ENCODE measurements at regions not wholly inside any gene's neighbourhood (a gene's known extent, or its start where the extent isn't known, plus 50 kb on each side); places are given as distances from the start of the nearest gene placed in this dataset.

- no peak for DNase-seq (ENCODE audit: low read depth)
Observed at GRCh38 chr3:87175732-87176131, 51.4 kb upstream of the CHMP2B start.

DNA sequence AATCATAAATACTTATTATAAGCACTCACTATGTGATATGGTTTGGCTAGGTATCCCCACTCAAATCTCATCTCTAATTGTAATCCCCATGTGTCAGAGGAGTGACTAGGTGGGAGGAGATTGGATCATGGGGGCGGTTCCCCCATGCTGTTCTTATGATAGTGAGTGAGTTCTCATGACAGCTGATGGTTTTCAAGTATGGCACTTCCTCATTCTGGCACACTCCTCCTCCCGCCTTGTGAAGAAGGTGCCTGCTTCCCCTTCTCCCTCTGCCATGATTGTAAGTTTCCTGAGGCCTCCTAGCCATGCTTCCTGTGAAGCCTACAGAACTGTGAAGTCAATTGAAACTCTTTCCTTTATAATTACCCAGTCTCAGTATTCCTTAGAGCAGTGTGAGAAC, 53.3 kb upstream of the CHMP2B start:
- no peak for DNase-seq (ENCODE audit: low read depth)

GRCh38 chr3:87173071-87173470, 54.0 kb upstream of the CHMP2B start:
- DNase-seq (ENCODE audit: low read depth), result peak; percentile 63

GRCh38 chr3:87167628-87168456, 59.3 kb upstream of the CHMP2B start:
- peak; percentile 76 for DNase-seq (ENCODE audit: low read depth)

DNA sequence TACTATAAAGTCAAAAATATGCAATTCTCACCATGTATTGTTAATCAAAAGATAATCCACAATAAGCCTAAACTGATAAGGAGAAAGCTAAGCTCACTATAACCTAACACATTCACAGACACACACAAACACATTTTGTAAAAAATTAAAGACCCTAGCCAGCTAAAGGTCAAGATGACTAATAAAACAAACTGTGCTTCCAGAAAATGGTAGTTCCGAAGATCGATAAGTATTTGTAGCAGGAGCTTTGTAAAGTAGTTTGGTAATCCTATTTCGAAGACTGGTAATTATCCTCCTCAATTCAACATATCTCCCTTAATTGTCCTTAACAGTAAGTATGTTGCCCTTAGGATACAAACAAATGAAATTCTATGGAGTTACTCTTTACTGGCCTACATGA, 62.9 kb upstream of the CHMP2B start:
- no peak for DNase-seq (ENCODE audit: low read depth)

GRCh38 chr3:87161851-87162250, 65.3 kb upstream of the CHMP2B start:
- no peak for DNase-seq (ENCODE audit: low read depth)

DNA sequence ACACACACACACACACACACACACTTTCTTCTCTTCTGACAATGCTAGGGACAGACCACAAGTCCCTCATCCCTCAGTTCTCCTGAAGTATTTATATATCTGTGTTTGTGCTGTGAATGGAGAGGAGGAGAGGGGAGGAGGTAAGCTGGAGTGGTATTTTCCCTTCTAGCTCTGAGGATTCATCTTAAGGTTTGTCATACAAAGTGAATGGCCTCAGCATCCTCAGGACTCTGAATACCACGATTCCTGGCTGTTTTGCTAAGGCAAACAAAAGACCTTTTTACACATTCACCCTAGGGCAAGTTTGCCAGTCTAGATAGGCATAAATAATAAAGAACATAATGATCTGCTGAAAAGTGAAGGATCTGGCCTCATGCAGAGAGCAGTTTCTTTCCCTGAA, 65.7 kb upstream of the CHMP2B start:
- DNase-seq (ENCODE audit: low read depth), result no peak

DNA sequence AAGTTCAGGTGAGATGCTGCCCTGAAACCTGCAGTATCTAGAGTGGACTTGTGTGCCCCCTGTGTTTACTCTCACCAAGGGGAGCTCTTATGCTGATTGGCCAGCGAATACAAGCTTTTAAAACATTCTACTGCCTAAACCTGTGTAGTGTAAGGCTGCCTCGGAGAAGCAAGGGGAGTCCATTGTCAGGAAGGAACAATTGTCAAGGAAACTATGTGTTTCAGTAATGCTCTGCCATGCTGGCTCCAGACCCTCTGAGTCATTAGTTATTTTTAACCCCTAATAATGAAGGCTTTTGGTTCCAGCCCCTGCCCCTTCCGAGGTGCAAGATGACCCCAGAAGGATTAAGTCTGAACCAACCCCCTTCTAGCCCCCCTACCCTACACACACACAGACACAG, 66.1 kb upstream of the CHMP2B start:
- peak; percentile 24 for DNase-seq (ENCODE audit: low read depth)

- no peak for DNase-seq (ENCODE audit: low read depth)
Observed at GRCh38 chr3:87158823-87159222, 68.3 kb upstream of the CHMP2B start.

- DNase-seq (ENCODE audit: low read depth), result no peak
Observed at GRCh38 chr3:87148020-87148419, 79.1 kb upstream of the CHMP2B start.

- DNase-seq (ENCODE audit: low read depth), result no peak
Observed at GRCh38 chr3:87147562-87147961, 79.5 kb upstream of the CHMP2B start.

DNA sequence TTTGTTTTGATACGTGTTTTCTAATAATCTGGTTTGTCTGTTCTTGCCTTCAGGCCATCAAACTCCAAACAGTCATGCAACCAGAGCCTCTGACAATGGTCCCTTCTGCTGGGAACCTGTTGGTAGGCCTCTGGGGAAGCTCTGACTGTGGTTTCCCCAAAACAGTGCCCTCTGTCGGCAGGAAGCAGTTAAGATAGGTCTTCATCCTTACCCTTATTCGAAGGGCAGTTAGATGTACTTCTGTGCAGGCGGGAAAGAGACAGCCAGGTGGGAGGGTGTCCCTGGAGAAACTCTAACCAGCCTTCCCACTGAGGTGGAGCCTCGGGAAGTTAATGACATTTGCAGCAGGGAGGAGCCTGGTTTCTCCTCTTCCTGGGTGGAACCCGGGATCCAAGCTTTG, 81.6 kb upstream of the CHMP2B start:
- peak; percentile 18 for DNase-seq (ENCODE audit: low read depth)

- peak; percentile 25 for DNase-seq (ENCODE audit: low read depth)
Observed at GRCh38 chr3:87136066-87136596, 91.0 kb upstream of the CHMP2B start.

GRCh38 chr3:87135412-87135811, 91.7 kb upstream of the CHMP2B start:
- DNase-seq (ENCODE audit: low read depth), result no peak

GRCh38 chr3:87132801-87133200, 94.3 kb upstream of the CHMP2B start:
- no peak for DNase-seq (ENCODE audit: low read depth)

GRCh38 chr3:87128006-87128405, 99.1 kb upstream of the CHMP2B start:
- DNase-seq (ENCODE audit: low read depth), result no peak

DNA sequence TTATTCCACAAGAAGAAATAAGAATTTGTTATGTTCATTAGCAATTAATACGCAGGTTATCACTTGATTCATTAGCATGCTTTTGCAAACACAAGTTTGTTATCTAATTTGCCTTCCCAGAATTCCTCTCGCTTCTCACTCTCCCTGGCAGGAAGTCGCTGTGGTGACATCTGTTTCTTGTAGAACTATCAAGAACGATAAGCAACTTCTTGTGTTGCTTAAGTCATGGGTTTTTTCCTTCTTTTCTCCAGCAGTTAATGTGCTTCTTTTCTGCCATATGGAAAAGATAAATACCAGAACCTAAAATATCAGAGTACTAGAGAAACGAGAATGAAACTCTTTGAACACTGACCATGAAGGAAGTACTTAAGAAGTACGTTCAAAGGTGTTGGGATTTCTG, 99.8 kb upstream of the CHMP2B start:
- no peak for DNase-seq (ENCODE audit: low read depth)

GRCh38 chr3:87126321-87126720, 100.8 kb upstream of the CHMP2B start:
- no peak for DNase-seq (ENCODE audit: low read depth)

- no peak for DNase-seq (ENCODE audit: low read depth)
Observed at GRCh38 chr3:87125116-87125515, 102.0 kb upstream of the CHMP2B start.

DNA sequence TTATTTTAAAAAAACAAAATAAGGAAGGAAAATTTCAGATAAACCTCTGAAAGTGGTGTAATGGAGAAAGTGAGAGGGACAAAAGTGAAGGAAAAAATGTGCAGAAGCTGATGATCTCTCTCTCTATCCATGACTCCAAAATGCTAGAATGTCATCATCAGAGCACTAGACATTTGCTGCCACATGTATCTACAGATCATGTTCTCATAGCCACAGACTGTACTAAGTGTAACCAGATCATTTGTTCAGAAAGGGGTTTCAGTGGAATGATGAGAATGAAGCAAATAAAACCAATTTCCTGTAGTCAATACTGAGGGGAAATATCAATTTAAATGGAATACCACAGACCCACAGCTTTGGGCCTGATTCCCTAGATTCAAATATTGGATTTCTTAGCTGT, 104.3 kb upstream of the CHMP2B start:
- peak; percentile 39 for DNase-seq (ENCODE audit: low read depth)

DNA sequence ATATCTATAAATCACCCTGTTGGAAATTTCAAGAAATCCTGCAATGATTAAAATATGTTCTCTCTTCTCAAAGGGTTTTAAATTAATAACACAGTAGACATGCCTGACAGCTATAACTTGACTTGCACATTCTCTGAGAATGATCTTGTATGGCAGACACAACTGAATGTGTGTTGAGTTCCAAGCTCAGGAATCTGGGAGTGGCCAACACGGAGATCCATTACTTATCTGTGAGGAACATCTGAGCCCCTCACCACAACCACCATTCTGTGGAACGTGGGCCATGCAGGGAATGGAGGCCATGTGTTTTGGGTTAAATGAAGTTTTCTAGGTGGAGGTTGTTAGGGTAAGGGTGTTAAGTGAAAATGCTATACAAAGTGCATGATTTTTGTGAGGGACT, 105.3 kb upstream of the CHMP2B start:
- peak; percentile 34 for DNase-seq (ENCODE audit: low read depth)

GRCh38 chr3:87120881-87121280, 106.2 kb upstream of the CHMP2B start:
- DNase-seq (ENCODE audit: low read depth), result peak; percentile 71

- no peak for DNase-seq (ENCODE audit: low read depth)
Observed at GRCh38 chr3:87120236-87120635, 106.9 kb upstream of the CHMP2B start.

Measured in myocyte (in vitro differentiated cells).